Breast epithelium (tissue), 4 donors: ENCODE measurements at regions not wholly inside any gene's neighbourhood (a gene's known extent, or its start where the extent isn't known, plus 50 kb on each side); places are given as distances from the start of the nearest gene placed in this dataset.
A peak's percentile ranks its signal among the peaks of the same experiment; 100 is the strongest.
"Not testable (repeated sequence)": the region's sequence is repeated elsewhere in the genome, so short reads cannot be mapped to it uniquely, and the experiment has no call there.

Experiments
- DNase-seq, 2 donors: peaks; one replicate each; pipeline ENCODE4 v3.0.0-alpha.2; 2019; ENCODE audit warnings: low spot score in 2 of 2
- H3K27ac ChIP-seq, 2 donors: fragments of 200-600 bp; sonication (generic) in 1 of 2; one replicate each; pipeline ENCODE4 v1.5.1; 2016 to 2019; ENCODE audit warnings: mild to moderate bottlenecking in 1 of 2
- H3K27me3 ChIP-seq, 2 donors: fragments of 200-600 bp; sonication (generic) in 1 of 2; one replicate each; pipeline versions ENCODE4 v1.5.1 to v1.6.0; 2017 to 2019; ENCODE audit warnings: control low read depth in 1 of 2, mild to moderate bottlenecking in 1 of 2
- H3K36me3 ChIP-seq: fragments of 200-600 bp; one replicate; pipeline ENCODE4 v1.5.1; 2019
- H3K4me1 ChIP-seq, 2 donors: fragments of 200-600 bp; sonication (generic); one replicate each; pipeline ENCODE4 v1.5.1; 2016 to 2019; ENCODE audit warnings: control low read depth in 1 of 2
- H3K4me3 ChIP-seq, 3 donors: fragments of 200-600 bp; sonication (generic); 1 replicate in 2 of 3; 2 replicates in 1 of 3; pipeline ENCODE4 v1.5.1; 2016 to 2019; ENCODE audit warnings: mild to moderate bottlenecking in 3 of 3, moderate library complexity in 2 of 3
- H3K9me3 ChIP-seq, 2 donors: fragments of 200-600 bp; sonication (generic) in 1 of 2; one replicate each; pipeline ENCODE4 v1.5.1; 2016 to 2019; ENCODE audit warnings: control low read depth in 1 of 2
- CTCF ChIP-seq, 3 donors: fragments of 450-650 bp; IDR thresholded peaks; one replicate each; pipeline ENCODE4 v1.5.1; 2016 to 2017; ENCODE audit warnings: antibody characterized with exemption in 3 of 3, mild to moderate bottlenecking in 3 of 3, moderate library complexity in 3 of 3
- POLR2A ChIP-seq: fragments of 450-650 bp; IDR thresholded peaks from one replicate; pipeline ENCODE4 v1.6.1; 2016; ENCODE audit warnings: antibody characterized with exemption, mild to moderate bottlenecking, moderate library complexity
- POLR2AphosphoS5 ChIP-seq, 3 donors: sonication (generic); formaldehyde crosslinking; IDR thresholded peaks; one replicate each; pipeline ENCODE4 v1.6.1; 2017; ENCODE audit warnings: antibody characterized with exemption in 3 of 3
- intact Hi-C: fragments of 100-400 bp; cut with DNase I; formaldehyde crosslinking; loops from one replicate; pipeline ENCODE4 v1.15.1; 2023; ENCODE audit warnings: low total_unique reads

- Histone ChIP-seq H3K9me3 (no peaks in the 10 kb centered on the region), H3K4me3 (no peak overlapping the region), H3K27me3 (peaks cover 0 to 14% of the 10 kb centered on the region in 2 donors), H3K27ac (no peak overlapping the region), H3K4me1 (no peaks in the 10 kb centered on the region), H3K36me3 (no peaks in the 10 kb centered on the region)
- DNase-seq: peak in 1 of 2 donors; percentile 55
- intact Hi-C loops: loop anchor here (5.0 kb wide), 1 partner anchor 255 kb away; no protein-coding TSS in a partner anchor
- TF ChIP-seq POLR2A (no peak), CTCF (IDR thresholded peaks at IDR 0.05) (peak; percentile 40 to 72 (median 62)), POLR2AphosphoS5 (IDR thresholded peaks at IDR 0.05) (no peak)
These were observed 74.8 kb upstream of the GRIN2A start for GRCh38 chr16:10256784-10257641.

- not testable (repeated sequence) for H3K9me3 ChIP-seq, H3K27me3 ChIP-seq, H3K4me3 ChIP-seq, H3K4me1 ChIP-seq, H3K36me3 ChIP-seq, H3K27ac ChIP-seq, DNase-seq
- intact Hi-C loops: loop anchor here (1.0 to 5.0 kb wide), 2 partner anchors 21 to 255 kb away; no protein-coding TSS in a partner anchor
These were observed 75.5 kb upstream of the GRIN2A start for GRCh38 chr16:10257642-10258251.

- H3K9me3 ChIP-seq, H3K36me3 ChIP-seq, DNase-seq, H3K4me1 ChIP-seq, H3K27ac ChIP-seq, H3K27me3 ChIP-seq, H3K4me3 ChIP-seq: not testable (repeated sequence)
- intact Hi-C loops: loop anchor here (1.0 to 5.0 kb wide), 2 partner anchors 23 to 253 kb away; no protein-coding TSS in a partner anchor
These were observed 76.8 kb upstream of the GRIN2A start for GRCh38 chr16:10258930-10259603.

- Histone ChIP-seq H3K27me3 (no peaks in the 10 kb centered on the region), H3K9me3 (no peaks in the 10 kb centered on the region), H3K4me1 (no peaks in the 10 kb centered on the region), H3K36me3 (no peaks in the 10 kb centered on the region), H3K27ac (no peak overlapping the region), H3K4me3 (no peak overlapping the region)
- intact Hi-C loops: loop anchor here (10.0 kb wide), 1 partner anchor 1396 kb away; the partner anchor contains the start of gene CARHSP1
- no peak for DNase-seq
- TF ChIP-seq POLR2A: no peak
- TF ChIP-seq CTCF (IDR thresholded peaks at IDR 0.05): no peak
- TF ChIP-seq POLR2AphosphoS5 (IDR thresholded peaks at IDR 0.05): no peak
These were observed 78.8 kb upstream of the GRIN2A start for GRCh38 chr16:10261077-10261476.

GRCh38 chr16:10261526-10261925 lies 79.3 kb upstream of the GRIN2A start:
- H3K4me1 ChIP-seq, H3K9me3 ChIP-seq, H3K4me3 ChIP-seq, H3K27me3 ChIP-seq, H3K27ac ChIP-seq, H3K36me3 ChIP-seq, DNase-seq: not testable (repeated sequence)
- intact Hi-C loops: loop anchor here (10.0 kb wide), 1 partner anchor 1397 kb away; the partner anchor contains the start of gene CARHSP1

- intact Hi-C loops: loop anchor here (10.0 kb wide), 1 partner anchor 1398 kb away; the partner anchor contains the start of gene CARHSP1
- Histone ChIP-seq H3K27me3 (no peaks in the 10 kb centered on the region), H3K27ac (no peak overlapping the region), H3K36me3 (no peaks in the 10 kb centered on the region), H3K9me3 (no peaks in the 10 kb centered on the region), H3K4me3 (no peak overlapping the region), H3K4me1 (no peaks in the 10 kb centered on the region)
- no peak for TF ChIP-seq POLR2AphosphoS5 (IDR thresholded peaks at IDR 0.05)
- no peak for TF ChIP-seq POLR2A
- no peak for DNase-seq
These were observed 80.3 kb upstream of the GRIN2A start for GRCh38 chr16:10262377-10263132.
